IMR-90 (cell line): ENCODE measurements at regions not wholly inside any gene's neighbourhood (a gene's known extent, or its start where the extent isn't known, plus 50 kb on each side); places are given as distances from the start of the nearest gene placed in this dataset.

Experiments used
- ATAC-seq: fragments of 200-7000 bp; cut with Tn5 transposase; 2 replicates; pipeline ENCODE4 v1.9.1; 2020; ENCODE audit warnings: low read depth, mild to moderate bottlenecking, moderate library complexity
- BruUV-seq: library from RNA; stranded (reverse); fragments of 400-500 nt; replicated peaks from 2 replicates; lab custom pipeline; 2021; lab: Mats Ljungman, UMichigan
- CTCF ChIA-PET: fragments of 300-600 bp; formaldehyde crosslinking; extraction: SDS; loops from one replicate; lab custom pipeline; 2021; ENCODE audit warnings: antibody characterized with exemption; lab: Yijun Ruan, JAX
- POLR2A ChIA-PET: fragments of 300-600 bp; sonication (Branson Sonifier 250); formaldehyde crosslinking; loops from one replicate; lab custom pipeline; 2022; ENCODE audit warnings: antibody characterized with exemption; ENCODE audit not compliant: unreplicated experiment; lab: Charles Lee
- DNase-seq: peaks from one replicate; pipeline ENCODE4 v3.0.0; 2013
- H2AFZ ChIP-seq: replicated peaks from 2 replicates; pipeline ENCODE3; 2013; ENCODE audit warnings: low read length, mild to moderate bottlenecking; ENCODE audit not compliant: poor library complexity
- H2AK5ac ChIP-seq: 2 replicates; pipeline ENCODE4 v1.6.1; 2013; ENCODE audit warnings: low read depth, low read length, inconsistent platforms
- H2AK9ac ChIP-seq: replicated peaks from 2 replicates; pipeline ENCODE3; 2013; ENCODE audit warnings: mild to moderate bottlenecking, low read depth, low read length, moderate library complexity; ENCODE audit not compliant: poor library complexity
- H2BK120ac ChIP-seq: 2 replicates; pipeline ENCODE4 v1.6.1; 2013; ENCODE audit warnings: low read depth, low read length, inconsistent platforms
- H2BK15ac ChIP-seq: 3 replicates; pipeline ENCODE4 v1.6.1; 2013; ENCODE audit warnings: low read depth, low read length, inconsistent platforms
- H2BK20ac ChIP-seq: 2 replicates; pipeline ENCODE4 v1.6.1; 2013; ENCODE audit warnings: low read depth, mild to moderate bottlenecking, inconsistent platforms, low read length, moderate library complexity
- H2BK5ac ChIP-seq: 2 replicates; pipeline ENCODE4 v1.6.1; 2013; ENCODE audit warnings: mild to moderate bottlenecking, low read depth, low read length, inconsistent platforms; ENCODE audit not compliant: poor library complexity, severe bottlenecking
- H3K14ac ChIP-seq: replicated peaks from 2 replicates; pipeline ENCODE4 v1.6.1; 2013; ENCODE audit warnings: low read depth, low read length, inconsistent platforms
- H3K18ac ChIP-seq: 2 replicates; pipeline ENCODE4 v1.6.1; 2013; ENCODE audit warnings: low read depth, low read length, control low read depth
- H3K23ac ChIP-seq: 2 replicates; pipeline ENCODE4 v1.6.1; 2013; ENCODE audit warnings: low read depth, low read length, inconsistent platforms
- H3K27ac ChIP-seq: 2 replicates; pipeline ENCODE4 v1.5.1; 2013; ENCODE audit warnings: mild to moderate bottlenecking, control low read depth, low read length; ENCODE audit not compliant: insufficient read depth
- H3K27me3 ChIP-seq: 2 replicates; pipeline ENCODE4 v1.6.1; 2013; ENCODE audit warnings: low read length; ENCODE audit not compliant: control insufficient read depth, insufficient read depth
- H3K36me3 ChIP-seq: 2 replicates; pipeline ENCODE4 v1.6.1; 2013; ENCODE audit warnings: low read length, mixed read lengths; ENCODE audit not compliant: control insufficient read depth, insufficient read depth
- H3K4ac ChIP-seq: 2 replicates; pipeline ENCODE4 v1.6.1; 2013; ENCODE audit warnings: low read depth, low read length, inconsistent platforms
- H3K4me1 ChIP-seq: 2 replicates; pipeline ENCODE4 v1.6.1; 2013; ENCODE audit warnings: low read length, mixed read lengths; ENCODE audit not compliant: control insufficient read depth, insufficient read depth
- H3K4me2 ChIP-seq: 2 replicates; pipeline ENCODE4 v1.6.1; 2013; ENCODE audit warnings: low read depth, mild to moderate bottlenecking, control low read depth, low read length, moderate library complexity
- H3K4me3 ChIP-seq: 2 replicates; pipeline ENCODE4 v1.5.1; 2013; ENCODE audit warnings: low read depth, mild to moderate bottlenecking, control low read depth, low read length, moderate library complexity; ENCODE audit not compliant: insufficient read depth
- H3K56ac ChIP-seq: 2 replicates; pipeline ENCODE4 v1.6.1; 2013; ENCODE audit warnings: low read length, inconsistent platforms; ENCODE audit not compliant: insufficient read depth; ENCODE audit errors: extremely low read depth
- H3K79me1 ChIP-seq, 2 experiments: 2 replicates each; pipeline ENCODE4 v1.6.1; 2013; ENCODE audit warnings: low read length in 2 of 2, inconsistent platforms in 1 of 2, low read depth in 1 of 2
- H3K9ac ChIP-seq: 2 replicates; pipeline ENCODE4 v1.6.1; 2013; ENCODE audit warnings: low read depth, low read length, control low read depth
- H3K9me1 ChIP-seq: 2 replicates; pipeline ENCODE4 v1.6.1; 2013; ENCODE audit warnings: low read length, inconsistent platforms; ENCODE audit not compliant: insufficient read depth
- H3K9me3 ChIP-seq: 2 replicates; pipeline ENCODE4 v1.6.1; 2013; ENCODE audit warnings: low read length; ENCODE audit not compliant: control insufficient read depth, insufficient read depth
- H4K20me1 ChIP-seq: 2 replicates; pipeline ENCODE4 v1.6.1; 2013; ENCODE audit warnings: low read length, inconsistent platforms; ENCODE audit not compliant: insufficient read depth
- H4K5ac ChIP-seq: 2 replicates; pipeline ENCODE4 v1.6.1; 2013; ENCODE audit warnings: mild to moderate bottlenecking, low read depth, low read length, control low read depth
- H4K8ac ChIP-seq, 2 experiments: 2 replicates each; pipeline ENCODE4 v1.6.1; 2013; ENCODE audit warnings: low read depth in 2 of 2, low read length in 2 of 2, control low read depth in 1 of 2, inconsistent platforms in 1 of 2
- H4K91ac ChIP-seq: 2 replicates; pipeline ENCODE4 v1.6.1; 2013; ENCODE audit warnings: low read depth, low read length, inconsistent platforms; ENCODE audit not compliant: insufficient read depth
- FOS ChIP-seq: fragments of 150-350 bp; IDR thresholded peaks from 2 replicates; pipeline ENCODE4 v1.6.1; 2016; ENCODE audit warnings: low read depth, low read length
- MAFK ChIP-seq: IDR thresholded peaks from 2 replicates; pipeline ENCODE4 v1.6.1; 2012; ENCODE audit warnings: low read depth, low read length, improper control_type of control experiment
- WGBS, 2 experiments: methylation state at CpG; one replicate each; pipeline versions ENCODE4 v1.1.5 to v1.1.7; 2013; ENCODE audit warnings: missing lambda C conversion rate in 2 of 2; ENCODE audit not compliant: insufficient read length in 1 of 2; ENCODE audit errors: extremely low coverage in 2 of 2; 5-methylcytosine and 5-hydroxymethylcytosine counted together
- dilution Hi-C: fragments of 300-500 bp; cut with HindIII; formaldehyde crosslinking; loops from one replicate; pipeline ENCODE4 v1.14.3; 2018; ENCODE audit warnings: low sequenced_read_pairs; ENCODE audit not compliant: unreplicated experiment
- in situ Hi-C: fragments of 300-500 bp; cut with MboI; formaldehyde crosslinking; loops from 3 replicates; pipeline ENCODE4 v1.14.3; 2019; ENCODE audit warnings: low sequenced_read_pairs, inconsistent platforms, mixed read lengths
- intact Hi-C: fragments of 100-400 bp; cut with micrococcal nuclease; formaldehyde crosslinking; loops from 2 replicates; pipeline ENCODE4 v1.10.0; 2022

DNA sequence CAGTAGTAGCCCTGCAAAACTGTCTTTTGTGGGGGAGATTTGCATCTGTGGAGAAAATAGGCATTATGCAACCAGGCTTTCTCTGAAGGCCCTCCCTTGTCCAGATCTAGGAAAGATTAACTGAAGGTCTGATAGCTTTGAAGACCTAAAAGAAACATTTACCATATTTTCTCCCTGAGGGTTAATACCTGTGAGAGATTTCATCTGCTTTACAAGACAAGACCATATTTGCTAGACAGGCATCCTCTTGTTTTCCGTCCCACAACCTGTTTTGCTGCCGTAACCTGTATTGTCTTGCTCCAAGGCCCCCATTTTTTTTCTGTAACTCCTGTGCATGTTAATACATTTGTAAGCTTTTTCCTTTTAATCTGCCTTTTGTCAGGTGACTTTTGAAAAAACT, 1985.2 kb upstream of the CDH9 start:
- H3K56ac ChIP-seq, result no peak overlapping the region
- H3K9ac ChIP-seq, result no peak overlapping the region
- no peak overlapping the region for H3K4me3 ChIP-seq
- no peak overlapping the region for H2BK5ac ChIP-seq
- H3K4me2 ChIP-seq, result no peak overlapping the region
- CTCF ChIA-PET, result no interaction called here
- no peak overlapping the region for H3K18ac ChIP-seq
- DNase-seq (no peak), ATAC-seq (no peak)
- H2AK5ac ChIP-seq, result no peak overlapping the region
- no peaks in the 10 kb centered on the region for H3K4me1 ChIP-seq
- POLR2A ChIA-PET, result no interaction called here
- H3K79me1 ChIP-seq, result no peaks in the 10 kb centered on the region
- no peak overlapping the region for H4K5ac ChIP-seq
- dilution Hi-C loops (no loop called here), in situ Hi-C loops (no loop called here), intact Hi-C loops (no loop called here)
- WGBS, 2 experiments, result no CpG with 5 or more reads among the region's 2 CpGs
- no peaks in the 10 kb centered on the region for H3K27me3 ChIP-seq
- H3K36me3 ChIP-seq, result no peaks in the 10 kb centered on the region
- no peak overlapping the region for H3K23ac ChIP-seq
- H2BK20ac ChIP-seq, result no peak overlapping the region
- TF ChIP-seq FOS, result no peak
- TF ChIP-seq MAFK, result no peak
- H2AK9ac ChIP-seq, result no peak overlapping the region
- BruUV-seq, result no TSS peak
- H2BK15ac ChIP-seq, result no peak overlapping the region
- H3K27ac ChIP-seq, result no peak overlapping the region
- no peaks in the 10 kb centered on the region for H3K9me1 ChIP-seq
- H4K8ac ChIP-seq, result no peak overlapping the region
- no peak overlapping the region for H3K14ac ChIP-seq
- no peak overlapping the region for H3K4ac ChIP-seq
- H2AFZ ChIP-seq, result no peak overlapping the region
- peaks cover 5% of the 10 kb centered on the region for H3K9me3 ChIP-seq
- H2BK120ac ChIP-seq, result no peak overlapping the region
- no peak overlapping the region for H4K91ac ChIP-seq
- H4K20me1 ChIP-seq, result no peaks in the 10 kb centered on the region
